Nephron progenitor cell (in vitro differentiated cells): ENCODE measurements at regions not wholly inside any gene's neighbourhood (a gene's known extent, or its start where the extent isn't known, plus 50 kb on each side); places are given as distances from the start of the nearest gene placed in this dataset.

Source experiments
- DNase-seq: peaks from one replicate; pipeline ENCODE4 v3.0.0; 2021
- H3K27ac Mint-ChIP-seq: 2 replicates; pipeline ENCODE4 v1.8.0; 2021; ENCODE audit warnings: mild to moderate bottlenecking, moderate library complexity, mixed read lengths
- H3K27me3 Mint-ChIP-seq: 2 replicates; pipeline ENCODE4 v1.8.0; 2021; ENCODE audit warnings: mild to moderate bottlenecking, low read depth, mixed read lengths; ENCODE audit not compliant: poor library complexity
- H3K36me3 Mint-ChIP-seq: 2 replicates; pipeline ENCODE4 v1.8.0; 2021; ENCODE audit warnings: low read depth, mixed read lengths
- H3K4me1 Mint-ChIP-seq: 2 replicates; pipeline ENCODE4 v1.8.0; 2021; ENCODE audit warnings: mixed read lengths
- H3K4me3 Mint-ChIP-seq: 2 replicates; pipeline ENCODE4 v1.8.0; 2021; ENCODE audit warnings: mild to moderate bottlenecking, moderate library complexity, mixed read lengths
- H3K9me3 Mint-ChIP-seq: 2 replicates; pipeline ENCODE4 v1.8.0; 2021; ENCODE audit warnings: mild to moderate bottlenecking, moderate library complexity, mixed read lengths
- CTCF ChIP-seq: fragments of 200-600 bp; sonication (generic); IDR thresholded peaks from 2 replicates; pipeline ENCODE4 v1.5.0; 2021; ENCODE audit warnings: antibody characterized with exemption

- H3K27ac Mint-ChIP-seq, result no peak overlapping the region
- no peak overlapping the region for H3K4me3 Mint-ChIP-seq
- DNase-seq, result no peak
- peaks cover 12% of the 10 kb centered on the region for H3K9me3 Mint-ChIP-seq
- no peaks in the 10 kb centered on the region for H3K4me1 Mint-ChIP-seq
- no peak for TF ChIP-seq CTCF
- H3K36me3 Mint-ChIP-seq, result no peaks in the 10 kb centered on the region
- H3K27me3 Mint-ChIP-seq, result peaks cover 4% of the 10 kb centered on the region
Measured at GRCh38 chr12:92206011-92206410, 60.4 kb upstream of the BTG1 start.

DNA sequence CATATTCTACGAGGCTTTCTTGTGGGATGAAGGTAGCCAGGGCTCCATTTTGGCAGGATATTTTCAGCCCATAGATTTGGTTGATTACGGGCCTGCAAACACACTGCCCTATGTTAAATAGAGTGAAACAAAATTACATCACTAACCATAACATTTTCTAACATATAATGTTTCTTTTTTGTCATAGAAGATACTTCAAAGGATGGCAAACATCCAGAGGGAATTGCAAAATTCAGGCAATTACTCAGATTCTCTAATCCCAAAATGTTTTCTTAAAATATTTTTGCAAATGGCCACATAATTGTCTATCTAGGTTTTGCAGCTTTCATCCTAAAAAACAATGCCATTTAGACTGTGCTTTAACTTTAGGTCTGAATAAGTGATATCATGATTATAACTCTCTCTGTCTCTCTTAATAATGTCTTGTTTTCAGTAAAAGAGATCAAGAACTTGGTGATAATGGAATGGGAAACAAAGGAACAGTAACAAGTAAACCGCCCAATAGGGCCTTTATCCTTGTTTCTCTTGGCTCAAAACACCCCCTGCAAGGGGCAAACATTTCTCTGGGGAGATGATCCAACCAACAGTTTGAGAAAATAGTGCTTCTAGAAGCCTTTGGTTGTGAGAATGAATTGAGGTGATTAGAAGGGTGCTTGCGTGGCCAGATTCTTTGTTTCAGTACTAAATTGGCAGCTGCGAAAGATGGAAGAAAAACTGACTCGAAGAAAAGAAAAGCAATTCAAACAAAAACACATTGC lies 54.4 kb upstream of the BTG1 start:
- Mint-ChIP-seq H3K4me3 (no peak overlapping the region), H3K9me3 (peaks cover 6% of the 10 kb centered on the region), H3K27me3 (peaks cover 3% of the 10 kb centered on the region), H3K36me3 (no peaks in the 10 kb centered on the region), H3K27ac (no peak overlapping the region), H3K4me1 (no peaks in the 10 kb centered on the region)
- TF ChIP-seq CTCF, result no peak
- no peak for DNase-seq

GRCh38 chr12:92197815-92198214 lies 52.2 kb upstream of the BTG1 start:
- DNase-seq, result no peak
- no peaks in the 10 kb centered on the region for H3K36me3 Mint-ChIP-seq
- no peak overlapping the region for H3K27ac Mint-ChIP-seq
- H3K4me1 Mint-ChIP-seq, result peaks cover 20% of the 10 kb centered on the region
- H3K9me3 Mint-ChIP-seq, result peaks cover 6% of the 10 kb centered on the region
- TF ChIP-seq CTCF, result no peak
- H3K27me3 Mint-ChIP-seq, result peaks cover 3% of the 10 kb centered on the region
- H3K4me3 Mint-ChIP-seq, result no peak overlapping the region

DNA sequence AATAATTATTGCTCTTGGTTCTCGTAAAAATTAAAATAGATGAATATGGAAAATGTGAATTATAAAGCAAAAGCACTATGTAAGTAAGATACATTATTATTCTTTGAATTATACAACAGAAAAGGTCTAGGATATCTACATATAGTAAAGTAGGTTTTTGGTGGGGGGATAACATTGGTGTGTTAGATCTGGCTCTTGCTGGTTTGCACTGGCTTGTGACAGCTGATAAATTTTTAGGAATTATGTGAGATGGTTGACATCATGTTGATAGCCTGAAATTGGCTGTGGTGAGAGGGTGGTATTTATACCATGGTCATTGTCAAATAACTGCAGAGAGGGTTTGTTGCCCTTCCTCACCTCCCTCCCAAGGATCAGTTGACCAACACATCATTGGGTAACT lies 50.7 kb upstream of the BTG1 start:
- DNase-seq, result no peak
- no peak for TF ChIP-seq CTCF
- no peaks in the 10 kb centered on the region for H3K36me3 Mint-ChIP-seq
- no peak overlapping the region for H3K4me3 Mint-ChIP-seq
- no peak overlapping the region for H3K27ac Mint-ChIP-seq
- H3K9me3 Mint-ChIP-seq, result peaks cover 6% of the 10 kb centered on the region
- peaks cover 3% of the 10 kb centered on the region for H3K27me3 Mint-ChIP-seq
- peaks cover 32% of the 10 kb centered on the region for H3K4me1 Mint-ChIP-seq
